ENCODE measurements at regions not wholly inside any gene's neighbourhood (a gene's known extent, or its start where the extent isn't known, plus 50 kb on each side); places are given as distances from the start of the nearest gene placed in this dataset.

DNA sequence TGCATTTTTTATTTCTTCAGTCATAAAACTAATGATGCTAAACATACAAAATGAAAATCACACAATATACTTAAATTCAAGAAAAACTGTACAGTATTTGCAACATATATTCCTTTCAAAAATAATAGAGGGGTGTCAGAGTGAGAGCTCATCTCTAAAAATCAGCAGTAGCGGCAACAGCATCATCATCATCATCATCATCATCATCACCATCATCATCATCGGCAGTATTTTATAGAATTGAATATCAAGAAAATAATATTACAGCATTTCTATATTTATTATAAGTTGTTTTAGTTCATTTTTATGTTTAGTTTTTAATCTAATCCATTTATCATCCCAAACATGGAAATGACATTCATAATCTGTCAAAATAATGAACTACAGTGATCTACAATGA is 67.4 kb upstream of the PPP1R3A start:
- TF ChIP-seq, protein P1, sequence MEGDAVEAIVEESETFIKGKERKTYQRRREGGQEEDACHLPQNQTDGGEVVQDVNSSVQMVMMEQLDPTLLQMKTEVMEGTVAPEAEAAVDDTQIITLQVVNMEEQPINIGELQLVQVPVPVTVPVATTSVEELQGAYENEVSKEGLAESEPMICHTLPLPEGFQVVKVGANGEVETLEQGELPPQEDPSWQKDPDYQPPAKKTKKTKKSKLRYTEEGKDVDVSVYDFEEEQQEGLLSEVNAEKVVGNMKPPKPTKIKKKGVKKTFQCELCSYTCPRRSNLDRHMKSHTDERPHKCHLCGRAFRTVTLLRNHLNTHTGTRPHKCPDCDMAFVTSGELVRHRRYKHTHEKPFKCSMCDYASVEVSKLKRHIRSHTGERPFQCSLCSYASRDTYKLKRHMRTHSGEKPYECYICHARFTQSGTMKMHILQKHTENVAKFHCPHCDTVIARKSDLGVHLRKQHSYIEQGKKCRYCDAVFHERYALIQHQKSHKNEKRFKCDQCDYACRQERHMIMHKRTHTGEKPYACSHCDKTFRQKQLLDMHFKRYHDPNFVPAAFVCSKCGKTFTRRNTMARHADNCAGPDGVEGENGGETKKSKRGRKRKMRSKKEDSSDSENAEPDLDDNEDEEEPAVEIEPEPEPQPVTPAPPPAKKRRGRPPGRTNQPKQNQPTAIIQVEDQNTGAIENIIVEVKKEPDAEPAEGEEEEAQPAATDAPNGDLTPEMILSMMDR (conservative IDR thresholded peaks at IDR 0.05 in 1 of 2, IDR thresholded peaks at IDR 0.05 in 1 of 2; ENCODE audit: low read depth in 1 of 2, low read length in 2 of 2) = no peak
- no peak for TF ChIP-seq EZH2 (IDR thresholded peaks at IDR 0.05; ENCODE audit: low read length, missing control alignments)
